EH (cell line): ENCODE measurements at regions not wholly inside any gene's neighbourhood (a gene's known extent, or its start where the extent isn't known, plus 50 kb on each side); places are given as distances from the start of the nearest gene placed in this dataset.
A peak's percentile ranks its signal among the peaks of the same experiment; 100 is the strongest.

Source experiments
- DNase-seq: peaks from one replicate; pipeline ENCODE4 v3.0.0-alpha.2; 2015; ENCODE audit warnings: low read depth

- DNase-seq, result peak; percentile 40
Measured at GRCh38 chr1:81149649-81150325, 650.9 kb upstream of the ADGRL2 start.

- DNase-seq, result peak; percentile 7
Measured at GRCh38 chr1:81144240-81144825, 656.4 kb upstream of the ADGRL2 start.

- DNase-seq, result peak; percentile 70
Measured at GRCh38 chr1:81142099-81142826, 658.5 kb upstream of the ADGRL2 start.

- DNase-seq, result no peak
Measured at GRCh38 chr1:81135524-81135923, 665.2 kb upstream of the ADGRL2 start.

- no peak for DNase-seq
Measured at GRCh38 chr1:81129776-81130175, 671.0 kb upstream of the ADGRL2 start.

- DNase-seq, result no peak
Measured at GRCh38 chr1:81129366-81129765, 671.4 kb upstream of the ADGRL2 start.

GRCh38 chr1:81128079-81128478 is 672.7 kb upstream of the ADGRL2 start:
- no peak for DNase-seq

- DNase-seq, result peak; percentile 34
Measured at GRCh38 chr1:81126989-81127581, 673.6 kb upstream of the ADGRL2 start.

- no peak for DNase-seq
Measured at GRCh38 chr1:81125672-81126071, 675.1 kb upstream of the ADGRL2 start.

- no peak for DNase-seq
Measured at GRCh38 chr1:81121306-81121705, 679.4 kb upstream of the ADGRL2 start.

- no peak for DNase-seq
Measured at GRCh38 chr1:81119319-81119718, 681.4 kb upstream of the ADGRL2 start.

- peak; percentile 39 for DNase-seq
Measured at GRCh38 chr1:81118550-81118949, 682.2 kb upstream of the ADGRL2 start.

- no peak for DNase-seq
Measured at GRCh38 chr1:81115422-81115821, 685.3 kb upstream of the ADGRL2 start.

GRCh38 chr1:81114191-81114590 is 686.5 kb upstream of the ADGRL2 start:
- DNase-seq, result no peak

GRCh38 chr1:81113688-81114087 is 687.0 kb upstream of the ADGRL2 start:
- peak; percentile 48 for DNase-seq

- peak; percentile 71 for DNase-seq
Measured at GRCh38 chr1:81111818-81112217, 688.9 kb upstream of the ADGRL2 start.

GRCh38 chr1:81109038-81109437 is 691.7 kb upstream of the ADGRL2 start:
- no peak for DNase-seq

- DNase-seq, result no peak
Measured at GRCh38 chr1:81097860-81098259, 702.9 kb upstream of the ADGRL2 start.

- no peak for DNase-seq
Measured at GRCh38 chr1:81073580-81073979, 727.2 kb upstream of the ADGRL2 start.

GRCh38 chr1:81071969-81072753 is 728.6 kb upstream of the ADGRL2 start:
- DNase-seq, result no peak

GRCh38 chr1:81071072-81071858 is 729.5 kb upstream of the ADGRL2 start:
- DNase-seq, result no peak
